Activated CD4-positive, alpha-beta memory T cell treated with anti-CD3 and anti-CD28 coated beads for 36 hours (primary cell): ENCODE measurements at regions not wholly inside any gene's neighbourhood (a gene's known extent, or its start where the extent isn't known, plus 50 kb on each side); places are given as distances from the start of the nearest gene placed in this dataset.

ENCODE experiments used
- CTCF ChIA-PET: fragments of 350-600 bp; sonication (Branson Sonifier 250); formaldehyde crosslinking; loops from one replicate; lab custom pipeline; 2021; ENCODE audit warnings: antibody characterized with exemption, inconsistent platforms; lab: Charles Lee
- POLR2A ChIA-PET: fragments of 350-600 bp; sonication (Branson Sonifier 250); formaldehyde crosslinking; loops from one replicate; lab custom pipeline; 2021; ENCODE audit warnings: antibody characterized with exemption; lab: Charles Lee
- DNase-seq: peaks from one replicate; pipeline ENCODE4 v3.0.0-alpha.2; 2020
- H3K27ac Mint-ChIP-seq: one replicate; pipeline ENCODE4 v1.8.0; 2021; ENCODE audit warnings: mixed read lengths
- H3K27me3 Mint-ChIP-seq: one replicate; pipeline ENCODE4 v1.8.0; 2021; ENCODE audit warnings: mixed read lengths
- H3K36me3 Mint-ChIP-seq: one replicate; pipeline ENCODE4 v1.8.0; 2021; ENCODE audit warnings: mixed read lengths
- H3K4me1 Mint-ChIP-seq: one replicate; pipeline ENCODE4 v1.8.0; 2021; ENCODE audit warnings: low read depth, mixed read lengths
- H3K4me3 Mint-ChIP-seq: one replicate; pipeline ENCODE4 v1.8.0; 2021; ENCODE audit warnings: mild to moderate bottlenecking, mixed read lengths
- H3K9me3 Mint-ChIP-seq: one replicate; pipeline ENCODE4 v1.8.0; 2021; ENCODE audit warnings: mixed read lengths
- intact Hi-C: fragments of 100-400 bp; cut with micrococcal nuclease; formaldehyde crosslinking; loops from one replicate; pipeline ENCODE4 v1.15.1; 2023

DNA sequence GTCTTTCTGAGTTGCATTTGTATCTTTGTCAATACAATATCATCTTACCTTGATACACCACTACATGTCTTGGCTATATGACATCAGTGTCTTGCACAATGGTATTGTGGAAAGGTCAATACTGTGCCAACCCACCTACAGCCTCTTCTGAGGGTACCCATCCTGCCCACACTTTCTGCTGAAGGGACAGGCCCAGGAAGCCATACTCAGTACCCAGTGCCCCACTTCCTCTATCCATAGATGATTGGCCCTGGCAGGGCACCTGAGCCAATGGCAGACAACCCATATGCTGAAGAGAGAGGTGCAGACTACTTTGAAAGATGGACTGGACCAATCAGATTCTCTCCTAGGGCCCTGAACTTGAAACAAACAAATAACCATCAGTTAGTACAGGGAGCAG, 152.0 kb upstream of the ADO start:
- intact Hi-C loops = no loop called here
- no peaks in the 10 kb centered on the region for H3K36me3 Mint-ChIP-seq
- CTCF ChIA-PET = interaction anchor here (0.7 kb wide), 1 partner anchor 15 kb away, joined by 3 read pairs; no protein-coding TSS in a partner anchor
- peak; percentile 32 for DNase-seq
- H3K9me3 Mint-ChIP-seq = no peaks in the 10 kb centered on the region
- H3K27ac Mint-ChIP-seq = no peak overlapping the region
- H3K27me3 Mint-ChIP-seq = no peaks in the 10 kb centered on the region
- POLR2A ChIA-PET = no interaction called here
- peaks cover 37% of the 10 kb centered on the region for H3K4me1 Mint-ChIP-seq
- H3K4me3 Mint-ChIP-seq = no peak overlapping the region

DNA sequence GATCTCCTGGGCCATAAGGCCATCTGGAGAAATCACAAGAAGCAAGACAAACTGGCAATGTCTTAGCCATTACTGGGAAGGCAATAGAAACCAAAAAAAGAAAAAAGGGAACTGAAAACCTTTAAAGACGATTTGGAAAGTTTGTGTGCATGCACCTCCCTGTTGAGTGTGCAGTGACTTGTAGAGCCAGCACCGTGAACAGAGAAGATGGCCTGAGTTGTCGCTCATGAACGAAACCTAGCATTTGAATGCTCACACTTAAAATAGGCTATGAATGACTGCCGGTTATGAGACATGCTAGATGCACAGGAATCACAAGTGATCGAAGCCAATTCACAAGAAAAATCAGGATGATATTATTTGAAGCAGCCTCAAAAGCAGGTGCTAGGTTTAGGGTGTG, 151.3 kb upstream of the ADO start:
- no peak for DNase-seq
- H3K36me3 Mint-ChIP-seq = no peaks in the 10 kb centered on the region
- no peak overlapping the region for H3K4me3 Mint-ChIP-seq
- intact Hi-C loops = no loop called here
- H3K27me3 Mint-ChIP-seq = no peaks in the 10 kb centered on the region
- no peak overlapping the region for H3K27ac Mint-ChIP-seq
- ChIA-PET CTCF (no interaction called here), POLR2A (no interaction called here)
- peaks cover 32% of the 10 kb centered on the region for H3K4me1 Mint-ChIP-seq
- no peaks in the 10 kb centered on the region for H3K9me3 Mint-ChIP-seq

DNA sequence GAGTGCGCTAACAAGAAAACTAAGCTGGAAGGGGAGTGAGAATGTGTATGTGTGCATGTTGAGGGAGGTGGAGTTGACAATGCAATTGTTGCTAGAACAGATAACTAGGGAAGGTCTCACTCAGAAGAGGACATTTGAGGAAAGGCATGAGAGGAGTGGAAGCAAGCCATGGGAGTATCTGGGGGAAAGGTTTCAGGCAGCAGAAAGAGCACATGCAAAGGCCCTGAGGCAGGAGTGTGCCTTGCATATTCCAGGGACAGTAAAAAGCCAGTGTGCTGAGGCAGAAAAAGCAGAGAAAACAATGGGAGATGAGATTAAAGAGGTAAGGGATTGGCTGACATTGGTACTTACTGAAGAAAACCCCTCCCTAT, 149.6 kb upstream of the ADO start:
- peaks cover 28% of the 10 kb centered on the region for H3K4me1 Mint-ChIP-seq
- no peaks in the 10 kb centered on the region for H3K27me3 Mint-ChIP-seq
- H3K36me3 Mint-ChIP-seq = no peaks in the 10 kb centered on the region
- no peak overlapping the region for H3K27ac Mint-ChIP-seq
- ChIA-PET POLR2A (interaction anchor here (0.6 to 1.4 kb wide), 4 partner anchors 16 to 78 kb away, joined by 3 to 7 read pairs (median 3); no protein-coding TSS in a partner anchor), CTCF (interaction anchor here (0.5 to 1.3 kb wide), 3 partner anchors 40 to 325 kb away, joined by 3 to 4 read pairs (median 3); no protein-coding TSS in a partner anchor)
- DNase-seq = no peak
- H3K9me3 Mint-ChIP-seq = no peaks in the 10 kb centered on the region
- intact Hi-C loops = loop anchor here (1.0 kb wide), 3 partner anchors 18 to 41 kb away; no protein-coding TSS in a partner anchor
- H3K4me3 Mint-ChIP-seq = no peak overlapping the region

DNA sequence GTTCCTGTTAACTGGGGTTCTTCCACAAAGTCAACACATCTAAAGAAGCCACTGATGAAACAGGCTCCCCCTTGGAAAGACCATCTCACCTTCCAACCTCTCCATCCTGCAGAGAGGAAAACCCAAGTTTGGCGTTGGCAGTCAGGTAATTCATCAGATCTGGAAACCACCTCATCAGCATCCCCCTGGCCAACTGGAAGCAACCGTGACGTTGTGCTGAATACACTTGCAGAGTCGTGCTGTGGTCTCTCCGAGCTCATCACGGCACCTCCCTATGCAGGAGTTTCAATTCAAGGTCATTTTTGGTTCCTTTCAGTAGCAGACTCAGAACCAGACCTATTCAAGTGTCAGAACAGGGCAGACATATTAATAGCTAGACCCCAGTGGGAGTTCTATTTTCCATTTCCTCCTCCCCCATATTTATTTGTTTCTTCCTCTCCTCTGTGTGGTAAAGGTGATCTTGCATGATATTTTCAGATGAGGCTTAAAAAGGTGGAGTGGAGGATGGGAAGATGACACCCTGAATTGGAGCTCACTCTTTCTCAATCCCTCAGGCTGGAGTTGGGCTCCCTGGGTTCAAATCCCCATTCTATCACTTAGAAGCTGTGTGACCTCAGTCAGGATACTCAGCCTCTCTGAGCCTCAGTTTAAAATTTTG, 149.1 kb upstream of the ADO start:
- ChIA-PET POLR2A (interaction anchor here (0.6 to 1.4 kb wide), 4 partner anchors 15 to 78 kb away, joined by 3 to 7 read pairs (median 3); no protein-coding TSS in a partner anchor), CTCF (interaction anchor here (0.5 to 1.3 kb wide), 3 partner anchors 41 to 325 kb away, joined by 3 to 4 read pairs (median 3); no protein-coding TSS in a partner anchor)
- intact Hi-C loops = loop anchor here (1.0 kb wide), 3 partner anchors 18 to 41 kb away; no protein-coding TSS in a partner anchor
- Mint-ChIP-seq H3K4me3 (no peak overlapping the region), H3K36me3 (no peaks in the 10 kb centered on the region), H3K27me3 (no peaks in the 10 kb centered on the region), H3K9me3 (no peaks in the 10 kb centered on the region), H3K4me1 (peaks cover 28% of the 10 kb centered on the region), H3K27ac (no peak overlapping the region)
- DNase-seq = peak; percentile 72

DNA sequence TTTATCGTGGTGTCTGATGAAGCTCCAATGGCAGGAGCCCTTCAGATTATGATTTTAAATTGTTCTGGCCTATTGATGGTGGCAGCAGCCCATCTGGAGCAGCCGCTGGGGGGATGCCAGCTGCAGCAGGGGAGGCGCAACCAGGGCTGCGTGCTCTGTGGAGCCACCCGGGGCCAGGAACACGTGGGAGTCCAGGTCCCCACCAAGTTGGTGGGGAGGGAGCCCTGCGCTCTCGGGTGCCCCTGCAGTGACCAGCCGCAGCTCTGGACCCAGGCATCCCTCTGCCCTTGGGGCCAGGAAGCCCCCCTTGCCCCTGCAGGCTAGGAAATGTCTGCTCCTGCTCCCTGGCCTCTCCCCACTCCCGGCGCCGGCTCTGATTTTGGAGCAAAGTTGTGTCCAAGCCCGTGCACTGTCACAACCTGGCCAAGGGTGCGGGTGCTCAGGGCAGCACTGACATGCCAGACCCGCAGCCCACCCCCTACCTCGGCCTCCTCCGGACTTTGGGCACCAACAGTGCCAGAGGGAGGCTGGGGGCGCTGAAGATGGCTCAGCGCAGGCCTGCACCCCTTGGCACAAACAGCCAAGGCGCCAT, 147.2 kb upstream of the ADO start:
- Mint-ChIP-seq H3K4me3 (no peak overlapping the region), H3K36me3 (no peaks in the 10 kb centered on the region)

DNA sequence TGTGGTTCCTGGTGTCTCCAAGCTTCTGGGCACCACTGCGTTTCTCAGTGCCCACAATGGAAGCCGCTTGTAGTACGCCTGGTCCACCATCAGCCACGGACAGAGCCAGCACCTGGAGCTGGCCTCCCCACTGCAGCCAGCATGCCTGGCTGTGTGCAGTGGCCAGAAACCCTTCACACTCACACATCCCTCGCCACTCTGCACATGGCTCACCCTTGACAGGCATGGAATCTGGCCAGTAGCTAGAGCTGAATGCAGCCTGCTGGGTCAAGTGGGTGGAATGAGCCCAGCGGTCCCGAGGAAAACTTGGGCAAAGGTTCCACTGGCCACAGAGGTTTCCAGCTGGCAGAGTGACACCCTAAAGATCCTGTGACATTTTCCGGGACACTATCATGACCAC, 146.0 kb upstream of the ADO start:
- DNase-seq = no peak
- intact Hi-C loops = no loop called here
- Mint-ChIP-seq H3K4me3 (no peak overlapping the region), H3K27ac (no peak overlapping the region), H3K9me3 (no peaks in the 10 kb centered on the region), H3K27me3 (no peaks in the 10 kb centered on the region), H3K4me1 (peaks cover 16% of the 10 kb centered on the region), H3K36me3 (no peaks in the 10 kb centered on the region)
- CTCF ChIA-PET = interaction anchor here (0.6 kb wide), 1 partner anchor 149 kb away, joined by 3 read pairs; no protein-coding TSS in a partner anchor
- POLR2A ChIA-PET = no interaction called here

More for the DNA sequence above, 147.2 kb upstream of the ADO start:
- no peaks in the 10 kb centered on the region for H3K9me3 Mint-ChIP-seq
- POLR2A ChIA-PET = no interaction called here
- H3K27ac Mint-ChIP-seq = no peak overlapping the region
- no peak for DNase-seq
- CTCF ChIA-PET = interaction anchor here (0.6 to 0.7 kb wide), 2 partner anchors 24 to 122 kb away, joined by 3 read pairs; no protein-coding TSS in a partner anchor
- peaks cover 24% of the 10 kb centered on the region for H3K4me1 Mint-ChIP-seq
- no peaks in the 10 kb centered on the region for H3K27me3 Mint-ChIP-seq
- intact Hi-C loops = no loop called here

- Mint-ChIP-seq H3K4me3 (no peak overlapping the region), H3K27me3 (no peaks in the 10 kb centered on the region), H3K36me3 (no peaks in the 10 kb centered on the region), H3K9me3 (no peaks in the 10 kb centered on the region), H3K4me1 (no peaks in the 10 kb centered on the region), H3K27ac (no peak overlapping the region)
- intact Hi-C loops = no loop called here
- DNase-seq = no peak
- ChIA-PET CTCF (no interaction called here), POLR2A (no interaction called here)
These were observed 143.4 kb upstream of the ADO start for GRCh38 chr10:62661143-62661542.

GRCh38 chr10:62662486-62662885, 142.0 kb upstream of the ADO start:
- ChIA-PET POLR2A (no interaction called here), CTCF (interaction anchor here (0.9 kb wide), 1 partner anchor 19 kb away, joined by 3 read pairs; no protein-coding TSS in a partner anchor)
- no peak overlapping the region for H3K27ac Mint-ChIP-seq
- intact Hi-C loops = no loop called here
- H3K9me3 Mint-ChIP-seq = no peaks in the 10 kb centered on the region
- peaks cover 1% of the 10 kb centered on the region for H3K27me3 Mint-ChIP-seq
- H3K36me3 Mint-ChIP-seq = no peaks in the 10 kb centered on the region
- H3K4me1 Mint-ChIP-seq = no peaks in the 10 kb centered on the region
- no peak overlapping the region for H3K4me3 Mint-ChIP-seq
- DNase-seq = no peak

DNA sequence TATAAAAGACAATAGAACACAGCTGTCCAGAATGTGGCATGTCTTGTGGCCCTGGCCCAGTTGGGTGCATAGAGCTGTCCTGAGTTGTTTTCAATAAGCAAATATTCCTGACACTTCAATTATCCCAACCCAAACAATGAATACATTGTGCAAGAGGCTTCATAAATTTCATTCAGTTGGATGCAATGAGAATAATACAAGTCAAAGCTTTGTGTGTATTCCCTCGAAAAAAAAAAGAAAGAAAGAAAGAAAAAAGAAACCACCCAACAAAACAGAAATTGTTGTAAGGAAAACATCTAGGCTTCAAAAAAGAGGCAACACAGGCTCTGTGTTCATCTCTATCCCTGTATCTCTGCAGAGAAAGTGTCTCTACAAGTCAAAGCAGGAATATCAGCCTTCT, 138.7 kb upstream of the ADO start:
- H3K9me3 Mint-ChIP-seq = no peaks in the 10 kb centered on the region
- ChIA-PET POLR2A (no interaction called here), CTCF (no interaction called here)
- no peak for DNase-seq
- intact Hi-C loops = no loop called here
- no peak overlapping the region for H3K27ac Mint-ChIP-seq
- H3K4me3 Mint-ChIP-seq = no peak overlapping the region
- H3K27me3 Mint-ChIP-seq = peaks cover 1% of the 10 kb centered on the region
- H3K4me1 Mint-ChIP-seq = peaks cover 5% of the 10 kb centered on the region
- no peaks in the 10 kb centered on the region for H3K36me3 Mint-ChIP-seq

DNA sequence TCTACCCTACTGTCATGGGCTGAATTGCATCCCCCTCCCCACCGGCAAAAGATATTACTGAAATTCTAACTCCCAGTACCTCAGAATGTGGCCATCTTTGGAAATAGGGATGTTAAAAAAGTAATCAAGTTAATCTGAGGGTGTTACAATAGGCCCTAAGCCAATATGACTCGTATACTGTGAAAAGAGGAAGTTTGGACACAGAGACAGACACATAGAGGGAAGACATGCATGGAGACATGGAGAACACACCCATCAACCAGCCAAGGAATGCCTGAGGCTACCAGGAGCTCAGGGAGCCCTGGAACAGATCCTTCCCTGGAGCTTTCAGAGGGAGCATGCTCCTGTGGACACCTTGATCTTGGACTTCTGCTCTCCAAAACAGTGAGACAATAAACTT, 138.2 kb upstream of the ADO start:
- Mint-ChIP-seq H3K4me1 (peaks cover 10% of the 10 kb centered on the region), H3K4me3 (no peak overlapping the region), H3K27me3 (peaks cover 1% of the 10 kb centered on the region), H3K9me3 (no peaks in the 10 kb centered on the region), H3K36me3 (no peaks in the 10 kb centered on the region), H3K27ac (no peak overlapping the region)
- DNase-seq = no peak
- POLR2A ChIA-PET = no interaction called here
- intact Hi-C loops = no loop called here
- CTCF ChIA-PET = no interaction called here

GRCh38 chr10:62669341-62669740, 135.2 kb upstream of the ADO start:
- H3K36me3 Mint-ChIP-seq = no peaks in the 10 kb centered on the region
- H3K27ac Mint-ChIP-seq = no peak overlapping the region
- ChIA-PET CTCF (interaction anchor here (0.7 kb wide), 1 partner anchor 12 kb away, joined by 3 read pairs; no protein-coding TSS in a partner anchor), POLR2A (no interaction called here)
- peaks cover 10% of the 10 kb centered on the region for H3K4me1 Mint-ChIP-seq
- intact Hi-C loops = no loop called here
- peaks cover 1% of the 10 kb centered on the region for H3K27me3 Mint-ChIP-seq
- DNase-seq = no peak
- H3K4me3 Mint-ChIP-seq = no peak overlapping the region
- peaks cover 2% of the 10 kb centered on the region for H3K9me3 Mint-ChIP-seq

GRCh38 chr10:62671104-62671503, 133.4 kb upstream of the ADO start:
- intact Hi-C loops = no loop called here
- no peak for DNase-seq
- H3K27me3 Mint-ChIP-seq = peaks cover 1% of the 10 kb centered on the region
- ChIA-PET CTCF (interaction anchor here (1.4 kb wide), 1 partner anchor 10 kb away, joined by 8 read pairs; no protein-coding TSS in a partner anchor), POLR2A (interaction anchor here (0.7 to 1.2 kb wide), 2 partner anchors 16 to 56 kb away, joined by 3 read pairs; no protein-coding TSS in a partner anchor)
- no peak overlapping the region for H3K27ac Mint-ChIP-seq
- no peaks in the 10 kb centered on the region for H3K36me3 Mint-ChIP-seq
- H3K9me3 Mint-ChIP-seq = peaks cover 2% of the 10 kb centered on the region
- no peak overlapping the region for H3K4me3 Mint-ChIP-seq
- peaks cover 10% of the 10 kb centered on the region for H3K4me1 Mint-ChIP-seq
